ENCODE measurements at regions not wholly inside any gene's neighbourhood (a gene's known extent, or its start where the extent isn't known, plus 50 kb on each side); places are given as distances from the start of the nearest gene placed in this dataset.

- intact Hi-C loops (cut with micrococcal nuclease): no loop called here
- no TSS peak for BruUV-seq (replicated peaks)
- H3K27me3 ChIP-seq (ENCODE audit: control insufficient read depth in 2 of 2, insufficient read depth in 2 of 2, low read length in 2 of 2): no peaks in the 10 kb centered on the region
- H3K9ac ChIP-seq (replicated peaks; ENCODE audit: extremely low read depth, insufficient read depth, low read length): no peak overlapping the region
- DNase-seq (ENCODE audit: low read depth, low spot score) (no peak), FAIRE-seq (no peak)
- H4K20me1 ChIP-seq (replicated peaks; ENCODE audit: control insufficient read depth, extremely low read depth, insufficient read depth, low read length): no peaks in the 10 kb centered on the region
- peaks cover 5% of the 10 kb centered on the region for H3K9me3 ChIP-seq (replicated peaks; ENCODE audit: control insufficient read depth, insufficient read depth, low read length)
- H3K9me1 ChIP-seq (replicated peaks; ENCODE audit: control insufficient read depth, extremely low read depth, insufficient read depth, low read length): no peaks in the 10 kb centered on the region
- no peaks in the 10 kb centered on the region for H3K79me2 ChIP-seq (ENCODE audit: control insufficient read depth, insufficient read depth, low read length)
- no peak overlapping the region for H3K27ac ChIP-seq (ENCODE audit: insufficient read depth, low read depth, low read length)
- CTCF ChIA-PET: no interaction called here
- dilution Hi-C loops (cut with MboI; ENCODE audit: extremely low pct_ligation_motif_present, low sequenced_read_pairs): no loop called here
- no peak overlapping the region for H3K4me2 ChIP-seq (ENCODE audit: insufficient read depth, low read length)
- POLR2A ChIA-PET: no interaction called here
- H2AFZ ChIP-seq (ENCODE audit: low read depth, low read length): no peak overlapping the region
- no peak overlapping the region for H3K4me3 ChIP-seq (replicated peaks in 1 of 3; ENCODE audit: insufficient read depth in 1 of 3, low read depth in 1 of 3, low read length in 3 of 3)
- no peaks in the 10 kb centered on the region for H3K4me1 ChIP-seq (ENCODE audit: control insufficient read depth, extremely low read depth, insufficient read depth, low read length)
- TF ChIP-seq POLR2AphosphoS5 (IDR thresholded peaks at IDR 0.05; ENCODE audit: insufficient read depth, low read depth, low read length) (no peak), EZH2 (IDR thresholded peaks at IDR 0.05; ENCODE audit: borderline replicate concordance, low read depth, low read length, severe bottlenecking) (no peak), CTCF (IDR thresholded peaks at IDR 0.05; ENCODE audit: extremely low read depth in 1 of 2, insufficient read depth in 1 of 2, low read depth in 1 of 2, low read length in 2 of 2) (no peak), JUN (IDR thresholded peaks at IDR 0.05; ENCODE audit: borderline replicate concordance, insufficient read depth, insufficient read length, low read depth) (no peak), POLR2A (IDR thresholded peaks at IDR 0.05; ENCODE audit: low read depth, low read length) (no peak), FOS (IDR thresholded peaks at IDR 0.05; ENCODE audit: borderline replicate concordance, insufficient read depth, low read length) (no peak), MAX (IDR thresholded peaks at IDR 0.05; ENCODE audit: insufficient read depth, insufficient read length) (no peak), MYC (IDR thresholded peaks at IDR 0.05; ENCODE audit: low read depth, low read length) (no peak), GATA2 (IDR thresholded peaks at IDR 0.05; ENCODE audit: insufficient read depth, insufficient read length, low read depth, low read length) (no peak)
- H3K36me3 ChIP-seq (ENCODE audit: control insufficient read depth in 2 of 2, extremely low read depth in 1 of 2, insufficient read depth in 2 of 2, low read length in 2 of 2): no peaks in the 10 kb centered on the region
Observed at GRCh38 chr3:26474706-26475105, 147.9 kb upstream of the LRRC3B start.

Data from endothelial cell of umbilical vein (primary cell).